HepG2 (cell line): ENCODE measurements at regions not wholly inside any gene's neighbourhood (a gene's known extent, or its start where the extent isn't known, plus 50 kb on each side); places are given as distances from the start of the nearest gene placed in this dataset.

ENCODE experiments used
- BRCA1 ChIP-seq: sonication (generic); formaldehyde crosslinking; IDR thresholded peaks from 2 replicates; pipeline ENCODE4 v1.4.0; 2020; ENCODE audit warnings: missing genetic modification reagents
- BRF2 ChIP-seq: sonication (generic); formaldehyde crosslinking; IDR thresholded peaks from 2 replicates; pipeline ENCODE4 v1.8.1; 2022; ENCODE audit warnings: mild to moderate bottlenecking, missing genetic modification reagents
- CREM ChIP-seq, 2 experiments: sonication (generic) in 1 of 2; formaldehyde crosslinking in 1 of 2; IDR thresholded peaks; 2 replicates each; pipeline versions ENCODE4 v1.4.0 to v1.6.1; 2016 to 2020; ENCODE audit warnings: antibody characterized with exemption in 1 of 2, mild to moderate bottlenecking in 1 of 2, missing genetic modification reagents in 1 of 2
- CTCF ChIP-seq: sonication (generic); formaldehyde crosslinking; IDR thresholded peaks from 2 replicates; pipeline ENCODE4 v1.5.0; 2020; ENCODE audit warnings: mild to moderate bottlenecking, missing genetic modification reagents, moderate library complexity
- FOXA3 ChIP-seq: IDR thresholded peaks from 2 replicates; pipeline ENCODE4 v1.6.1; 2016; ENCODE audit warnings: missing genetic modification reagents, missing compliant biosample characterization
- FOXP1 ChIP-seq, 2 experiments: fragments of 450-650 bp in 1 of 2; IDR thresholded peaks; 2 replicates each; pipeline ENCODE4 v1.6.1; 2017 to 2018; ENCODE audit warnings: antibody characterized with exemption in 1 of 2
- HIC2 ChIP-seq: sonication (generic); formaldehyde crosslinking; IDR thresholded peaks from 2 replicates; pipeline ENCODE4 v1.9.0; 2022; ENCODE audit warnings: low read depth, missing genetic modification reagents
- NFYB ChIP-seq: sonication (generic); formaldehyde crosslinking; IDR thresholded peaks from 2 replicates; pipeline ENCODE4 v1.4.0; 2020; ENCODE audit warnings: missing genetic modification reagents
- POLR2AphosphoS5 ChIP-seq: IDR thresholded peaks from 2 replicates; pipeline ENCODE4 v1.6.1; 2012; ENCODE audit warnings: low read depth, low read length
- TAF1 ChIP-seq: sonication (generic); formaldehyde crosslinking; IDR thresholded peaks from 2 replicates; pipeline ENCODE4 v1.4.0; 2020; ENCODE audit warnings: missing genetic modification reagents
- ZNF138 ChIP-seq: sonication (generic); formaldehyde crosslinking; IDR thresholded peaks from 2 replicates; pipeline ENCODE4 v1.5.0; 2020; ENCODE audit warnings: mild to moderate bottlenecking, low read depth, missing genetic modification reagents
- ZNF780A ChIP-seq: sonication (generic); formaldehyde crosslinking; IDR thresholded peaks from 2 replicates; pipeline ENCODE4 v1.8.0; 2022; ENCODE audit warnings: mild to moderate bottlenecking, missing genetic modification reagents, moderate library complexity

GRCh38 chr1:83639785-83640184, 359.1 kb downstream of the TTLL7 start:
- TF ChIP-seq TAF1 (CRISPR knock-in tag) = no peak
- TF ChIP-seq CREM (IDR thresholded peaks at IDR 0.05) = no peak
- no peak for TF ChIP-seq CREM (CRISPR knock-in tag; IDR thresholded peaks at IDR 0.05)
- no peak for TF ChIP-seq POLR2AphosphoS5
- TF ChIP-seq FOXA3 = no peak
- no peak for TF ChIP-seq ZNF138 (CRISPR knock-in tag)
- TF ChIP-seq CTCF = no peak
- no peak for TF ChIP-seq BRF2 (CRISPR knock-in tag)
- no peak for TF ChIP-seq ZNF780A
- no peak for TF ChIP-seq BRCA1 (CRISPR knock-in tag)
- TF ChIP-seq FOXP1 (IDR thresholded peaks at IDR 0.05) = no peak
- TF ChIP-seq FOXP1 (CRISPR knock-in tag; IDR thresholded peaks at IDR 0.05) = no peak
- no peak for TF ChIP-seq HIC2
- no peak for TF ChIP-seq NFYB
